Mesendoderm (in vitro differentiated cells): ENCODE measurements at regions not wholly inside any gene's neighbourhood (a gene's known extent, or its start where the extent isn't known, plus 50 kb on each side); places are given as distances from the start of the nearest gene placed in this dataset.

ENCODE experiments used
- DNase-seq: peaks from one replicate; pipeline ENCODE4 v3.0.0; 2013
- H2AK5ac ChIP-seq: 2 replicates; pipeline ENCODE4 v1.6.1; 2013; ENCODE audit warnings: low read length, inconsistent platforms
- H2BK120ac ChIP-seq: 2 replicates; pipeline ENCODE4 v1.6.1; 2013; ENCODE audit warnings: low read depth, mild to moderate bottlenecking, low read length, moderate library complexity, mixed read lengths
- H2BK15ac ChIP-seq: replicated peaks from 2 replicates; pipeline ENCODE4 v1.6.1; 2013; ENCODE audit warnings: low read depth, mild to moderate bottlenecking, moderate library complexity
- H2BK5ac ChIP-seq: 2 replicates; pipeline ENCODE4 v1.6.1; 2013; ENCODE audit warnings: low read length, inconsistent platforms
- H3K18ac ChIP-seq: 2 replicates; pipeline ENCODE4 v1.6.1; 2013; ENCODE audit warnings: mild to moderate bottlenecking, low read length, mixed read lengths
- H3K23ac ChIP-seq: one replicate; pipeline ENCODE4 v1.6.1; 2013; ENCODE audit warnings: low read length
- H3K27ac ChIP-seq: 2 replicates; pipeline ENCODE4 v1.5.1; 2013; ENCODE audit warnings: low read depth, mild to moderate bottlenecking, inconsistent platforms, low read length, moderate library complexity
- H3K27me3 ChIP-seq: 2 replicates; pipeline ENCODE4 v1.6.1; 2013; ENCODE audit warnings: low read length, control low read depth, mild to moderate bottlenecking, inconsistent platforms; ENCODE audit not compliant: insufficient read depth, poor library complexity
- H3K36me3 ChIP-seq: 2 replicates; pipeline ENCODE4 v1.6.1; 2013; ENCODE audit warnings: low read length, inconsistent platforms; ENCODE audit not compliant: control insufficient read depth, insufficient read depth
- H3K4ac ChIP-seq: one replicate; pipeline ENCODE4 v1.6.1; 2013; ENCODE audit warnings: low read depth, mild to moderate bottlenecking, low read length, moderate library complexity
- H3K4me1 ChIP-seq: 2 replicates; pipeline ENCODE4 v1.6.1; 2013; ENCODE audit warnings: low read depth, low read length, inconsistent platforms; ENCODE audit not compliant: control insufficient read depth
- H3K4me2 ChIP-seq: 2 replicates; pipeline ENCODE4 v1.6.1; 2013; ENCODE audit warnings: low read length
- H3K4me3 ChIP-seq: 2 replicates; pipeline ENCODE4 v1.5.1; 2013; ENCODE audit warnings: mild to moderate bottlenecking, low read length
- H3K56ac ChIP-seq: one replicate; pipeline ENCODE4 v1.6.1; 2013; ENCODE audit warnings: low read length
- H3K79me1 ChIP-seq: 2 replicates; pipeline ENCODE4 v1.6.1; 2013; ENCODE audit warnings: low read length, inconsistent platforms
- H3K79me2 ChIP-seq: 2 replicates; pipeline ENCODE4 v1.6.1; 2013; ENCODE audit warnings: mild to moderate bottlenecking, low read length; ENCODE audit not compliant: control insufficient read depth, insufficient read depth
- H3K9ac ChIP-seq: 2 replicates; pipeline ENCODE4 v1.6.1; 2013; ENCODE audit warnings: low read length, inconsistent platforms
- H4K5ac ChIP-seq: one replicate; pipeline ENCODE4 v1.6.1; 2013; ENCODE audit warnings: low read length
- H4K8ac ChIP-seq: one replicate; pipeline ENCODE4 v1.6.1; 2013; ENCODE audit warnings: low read depth, mild to moderate bottlenecking, control low read depth, low read length, moderate library complexity
- WGBS: extraction: QIAGEN DNeasy Blood & Tissue Kit; methylation state at CpG from one replicate; pipeline ENCODE4 v1.1.7; 2013; ENCODE audit warnings: low lambda C conversion rate, missing lambda C conversion rate; ENCODE audit not compliant: insufficient coverage; ENCODE audit errors: extremely low coverage; 5-methylcytosine and 5-hydroxymethylcytosine counted together

- H2AK5ac ChIP-seq = no peak overlapping the region
- H3K27me3 ChIP-seq = no peaks in the 10 kb centered on the region
- H3K18ac ChIP-seq = no peak overlapping the region
- no peak overlapping the region for H3K27ac ChIP-seq
- H3K36me3 ChIP-seq = no peaks in the 10 kb centered on the region
- no peaks in the 10 kb centered on the region for H3K4me1 ChIP-seq
- H3K56ac ChIP-seq = no peak overlapping the region
- DNase-seq = no peak
- no peak overlapping the region for H2BK15ac ChIP-seq
- H2BK120ac ChIP-seq = no peak overlapping the region
- H3K79me1 ChIP-seq = no peaks in the 10 kb centered on the region
- no peaks in the 10 kb centered on the region for H3K79me2 ChIP-seq
- H2BK5ac ChIP-seq = no peak overlapping the region
- H3K4me2 ChIP-seq = no peak overlapping the region
- H4K5ac ChIP-seq = no peak overlapping the region
- no peak overlapping the region for H3K4ac ChIP-seq
- no peak overlapping the region for H3K4me3 ChIP-seq
- H3K9ac ChIP-seq = no peak overlapping the region
- H4K8ac ChIP-seq = no peak overlapping the region
- WGBS = no CpG with 5 or more reads among the region's 3 CpGs
- H3K23ac ChIP-seq = no peak overlapping the region
Observed at GRCh38 chr3:180351601-180352000, 250.4 kb upstream of the TTC14 start.

GRCh38 chr3:180352261-180352660 is 249.7 kb upstream of the TTC14 start:
- Histone ChIP-seq H3K18ac (no peak overlapping the region), H3K36me3 (no peaks in the 10 kb centered on the region), H3K27ac (no peak overlapping the region), H3K4ac (no peak overlapping the region), H2AK5ac (no peak overlapping the region), H4K8ac (no peak overlapping the region), H3K9ac (no peak overlapping the region), H2BK120ac (no peak overlapping the region), H4K5ac (no peak overlapping the region), H3K27me3 (no peaks in the 10 kb centered on the region), H3K4me1 (no peaks in the 10 kb centered on the region), H2BK15ac (no peak overlapping the region), H3K56ac (no peak overlapping the region), H3K4me3 (no peak overlapping the region), H2BK5ac (no peak overlapping the region), H3K23ac (no peak overlapping the region), H3K79me2 (no peaks in the 10 kb centered on the region), H3K4me2 (no peak overlapping the region), H3K79me1 (no peaks in the 10 kb centered on the region)
- DNase-seq = no peak
- no CpG with 5 or more reads among the region's 1 CpG for WGBS

GRCh38 chr3:180354214-180354613 is 247.7 kb upstream of the TTC14 start:
- H2BK120ac ChIP-seq = no peak overlapping the region
- no peak overlapping the region for H3K23ac ChIP-seq
- WGBS = no CpG with 5 or more reads among the region's 8 CpGs
- no peak overlapping the region for H2AK5ac ChIP-seq
- no peaks in the 10 kb centered on the region for H3K79me2 ChIP-seq
- H4K8ac ChIP-seq = no peak overlapping the region
- H3K4me1 ChIP-seq = no peaks in the 10 kb centered on the region
- no peak overlapping the region for H3K4ac ChIP-seq
- DNase-seq = no peak
- H3K4me2 ChIP-seq = no peak overlapping the region
- no peaks in the 10 kb centered on the region for H3K27me3 ChIP-seq
- no peak overlapping the region for H3K18ac ChIP-seq
- no peak overlapping the region for H3K27ac ChIP-seq
- no peak overlapping the region for H3K9ac ChIP-seq
- no peaks in the 10 kb centered on the region for H3K36me3 ChIP-seq
- H2BK5ac ChIP-seq = no peak overlapping the region
- no peaks in the 10 kb centered on the region for H3K79me1 ChIP-seq
- no peak overlapping the region for H2BK15ac ChIP-seq
- no peak overlapping the region for H3K4me3 ChIP-seq
- no peak overlapping the region for H3K56ac ChIP-seq
- H4K5ac ChIP-seq = no peak overlapping the region

GRCh38 chr3:180358179-180358578 is 243.8 kb upstream of the TTC14 start:
- no peaks in the 10 kb centered on the region for H3K27me3 ChIP-seq
- H3K4ac ChIP-seq = no peak overlapping the region
- no peak overlapping the region for H4K5ac ChIP-seq
- no peaks in the 10 kb centered on the region for H3K79me1 ChIP-seq
- no peak overlapping the region for H2BK15ac ChIP-seq
- no peak overlapping the region for H2AK5ac ChIP-seq
- H4K8ac ChIP-seq = no peak overlapping the region
- no peak overlapping the region for H3K18ac ChIP-seq
- H3K4me2 ChIP-seq = no peak overlapping the region
- no peak for DNase-seq
- no peaks in the 10 kb centered on the region for H3K79me2 ChIP-seq
- H2BK120ac ChIP-seq = no peak overlapping the region
- H3K4me1 ChIP-seq = no peaks in the 10 kb centered on the region
- H3K27ac ChIP-seq = no peak overlapping the region
- no peak overlapping the region for H3K9ac ChIP-seq
- no peaks in the 10 kb centered on the region for H3K36me3 ChIP-seq
- no peak overlapping the region for H3K56ac ChIP-seq
- no peak overlapping the region for H3K4me3 ChIP-seq
- H3K23ac ChIP-seq = no peak overlapping the region
- H2BK5ac ChIP-seq = no peak overlapping the region

GRCh38 chr3:180359061-180359952 is 242.7 kb upstream of the TTC14 start:
- no peak overlapping the region for H2BK15ac ChIP-seq
- H3K4me1 ChIP-seq = no peaks in the 10 kb centered on the region
- no peak overlapping the region for H3K23ac ChIP-seq
- H3K56ac ChIP-seq = no peak overlapping the region
- H2AK5ac ChIP-seq = no peak overlapping the region
- no peak overlapping the region for H3K4ac ChIP-seq
- DNase-seq = no peak
- no peak overlapping the region for H3K27ac ChIP-seq
- no peak overlapping the region for H2BK120ac ChIP-seq
- no peak overlapping the region for H4K5ac ChIP-seq
- no peaks in the 10 kb centered on the region for H3K79me1 ChIP-seq
- H3K79me2 ChIP-seq = no peaks in the 10 kb centered on the region
- H3K18ac ChIP-seq = no peak overlapping the region
- H3K4me3 ChIP-seq = no peak overlapping the region
- H3K27me3 ChIP-seq = no peaks in the 10 kb centered on the region
- WGBS = no CpG with 5 or more reads among the region's 4 CpGs
- H4K8ac ChIP-seq = no peak overlapping the region
- no peak overlapping the region for H3K4me2 ChIP-seq
- no peaks in the 10 kb centered on the region for H3K36me3 ChIP-seq
- no peak overlapping the region for H2BK5ac ChIP-seq
- H3K9ac ChIP-seq = no peak overlapping the region

GRCh38 chr3:180359953-180360279 is 242.0 kb upstream of the TTC14 start:
- no peak overlapping the region for H3K4ac ChIP-seq
- no peak overlapping the region for H2AK5ac ChIP-seq
- no peak overlapping the region for H2BK5ac ChIP-seq
- no CpG with 5 or more reads among the region's 2 CpGs for WGBS
- H4K5ac ChIP-seq = no peak overlapping the region
- DNase-seq = no peak
- H3K23ac ChIP-seq = no peak overlapping the region
- no peak overlapping the region for H2BK15ac ChIP-seq
- H4K8ac ChIP-seq = no peak overlapping the region
- no peak overlapping the region for H3K4me3 ChIP-seq
- H3K4me2 ChIP-seq = no peak overlapping the region
- H3K4me1 ChIP-seq = no peaks in the 10 kb centered on the region
- H3K79me1 ChIP-seq = no peaks in the 10 kb centered on the region
- no peak overlapping the region for H2BK120ac ChIP-seq
- H3K9ac ChIP-seq = no peak overlapping the region
- no peak overlapping the region for H3K56ac ChIP-seq
- H3K79me2 ChIP-seq = no peaks in the 10 kb centered on the region
- H3K18ac ChIP-seq = no peak overlapping the region
- H3K27me3 ChIP-seq = no peaks in the 10 kb centered on the region
- H3K27ac ChIP-seq = no peak overlapping the region
- H3K36me3 ChIP-seq = no peaks in the 10 kb centered on the region
